Immature natural killer cell (primary cell): ENCODE measurements at regions not wholly inside any gene's neighbourhood (a gene's known extent, or its start where the extent isn't known, plus 50 kb on each side); places are given as distances from the start of the nearest gene placed in this dataset.

Source experiments
- DNase-seq, 3 donors: peaks; one replicate each; pipeline ENCODE4 v3.0.0; 2022; ENCODE audit warnings: mixed read lengths in 1 of 3
- H3K27ac Mint-ChIP-seq, 6 donors: one replicate each; pipeline ENCODE4 v1.8.0; 2020; ENCODE audit warnings: mixed read lengths in 6 of 6, mild to moderate bottlenecking in 5 of 6, inconsistent platforms in 4 of 6, moderate library complexity in 3 of 6
- H3K27me3 Mint-ChIP-seq, 3 donors: one replicate each; pipeline ENCODE4 v1.8.0; 2020 to 2021; ENCODE audit warnings: low read depth in 3 of 3, mild to moderate bottlenecking in 3 of 3, mixed read lengths in 3 of 3, moderate library complexity in 3 of 3, inconsistent platforms in 1 of 3
- H3K36me3 Mint-ChIP-seq, 3 donors: one replicate each; pipeline ENCODE4 v1.8.0; 2020; ENCODE audit warnings: mixed read lengths in 3 of 3, inconsistent platforms in 2 of 3, mild to moderate bottlenecking in 2 of 3
- H3K4me1 Mint-ChIP-seq, 2 donors: one replicate each; pipeline ENCODE4 v1.8.0; 2020; ENCODE audit warnings: inconsistent platforms in 2 of 2, mild to moderate bottlenecking in 2 of 2, mixed read lengths in 2 of 2, moderate library complexity in 1 of 2
- H3K4me3 Mint-ChIP-seq, 5 donors: one replicate each; pipeline ENCODE4 v1.8.0; 2020; ENCODE audit warnings: mild to moderate bottlenecking in 5 of 5, mixed read lengths in 5 of 5, inconsistent platforms in 3 of 5, moderate library complexity in 3 of 5
- H3K9me3 Mint-ChIP-seq, 6 donors: one replicate each; pipeline ENCODE4 v1.8.0; 2020; ENCODE audit warnings: mild to moderate bottlenecking in 6 of 6, mixed read lengths in 6 of 6, inconsistent platforms in 4 of 6, moderate library complexity in 3 of 6

GRCh38 chr6:164130585-164130984 is 716.1 kb downstream of the QKI start:
- H3K9me3 Mint-ChIP-seq, result no peaks in the 10 kb centered on the region
- H3K36me3 Mint-ChIP-seq, result no peaks in the 10 kb centered on the region

GRCh38 chr6:164130151-164130550 is 715.6 kb downstream of the QKI start:
- no peaks in the 10 kb centered on the region for H3K9me3 Mint-ChIP-seq
- H3K36me3 Mint-ChIP-seq, result no peaks in the 10 kb centered on the region
- no peak overlapping the region for H3K4me3 Mint-ChIP-seq
- no peak for DNase-seq
- no peak overlapping the region for H3K27ac Mint-ChIP-seq
- H3K4me1 Mint-ChIP-seq, result no peaks in the 10 kb centered on the region
- H3K27me3 Mint-ChIP-seq, result peaks cover 2 to 11% (median 4%) of the 10 kb centered on the region in 3 donors

More at GRCh38 chr6:164130585-164130984, 716.1 kb downstream of the QKI start:
- DNase-seq, result no peak
- Mint-ChIP-seq H3K4me3 (no peak overlapping the region), H3K27ac (no peak overlapping the region), H3K27me3 (peaks cover 2 to 9% (median 2%) of the 10 kb centered on the region in 3 donors), H3K4me1 (no peaks in the 10 kb centered on the region)

GRCh38 chr6:164129218-164129617 is 714.7 kb downstream of the QKI start:
- Mint-ChIP-seq H3K27ac (no peak overlapping the region), H3K36me3 (no peaks in the 10 kb centered on the region), H3K27me3 (peaks cover 2 to 17% (median 8%) of the 10 kb centered on the region in 3 donors), H3K9me3 (no peaks in the 10 kb centered on the region), H3K4me3 (no peak overlapping the region), H3K4me1 (no peaks in the 10 kb centered on the region)
- no peak for DNase-seq

GRCh38 chr6:164128101-164128500 is 713.6 kb downstream of the QKI start:
- Mint-ChIP-seq H3K36me3 (no peaks in the 10 kb centered on the region), H3K4me3 (no peak overlapping the region), H3K4me1 (no peaks in the 10 kb centered on the region), H3K27ac (no peak overlapping the region), H3K9me3 (no peaks in the 10 kb centered on the region), H3K27me3 (peaks cover 2 to 18% (median 8%) of the 10 kb centered on the region in 3 donors)
- no peak for DNase-seq

GRCh38 chr6:164124986-164125385 is 710.5 kb downstream of the QKI start:
- DNase-seq, result no peak
- Mint-ChIP-seq H3K4me3 (no peak overlapping the region), H3K36me3 (no peaks in the 10 kb centered on the region), H3K9me3 (peaks cover 0 to 4% (median 0%) of the 10 kb centered on the region in 6 donors), H3K27ac (no peak overlapping the region), H3K4me1 (no peaks in the 10 kb centered on the region), H3K27me3 (peaks cover 2 to 17% (median 8%) of the 10 kb centered on the region in 3 donors)

- Mint-ChIP-seq H3K27ac (no peak overlapping the region), H3K27me3 (peaks cover 2 to 20% (median 8%) of the 10 kb centered on the region in 3 donors), H3K4me1 (no peaks in the 10 kb centered on the region), H3K4me3 (no peak overlapping the region), H3K36me3 (no peaks in the 10 kb centered on the region), H3K9me3 (peaks cover 0 to 4% (median 0%) of the 10 kb centered on the region in 6 donors)
- no peak for DNase-seq
Observed at GRCh38 chr6:164124473-164124872, 710.0 kb downstream of the QKI start.

- DNase-seq, result no peak
- no peaks in the 10 kb centered on the region for H3K36me3 Mint-ChIP-seq
Observed at GRCh38 chr6:164122109-164122508, 707.6 kb downstream of the QKI start.

GRCh38 chr6:164121527-164121926 is 707.0 kb downstream of the QKI start:
- no peaks in the 10 kb centered on the region for H3K36me3 Mint-ChIP-seq
- no peak overlapping the region for H3K27ac Mint-ChIP-seq
- H3K4me3 Mint-ChIP-seq, result no peak overlapping the region
- H3K27me3 Mint-ChIP-seq, result peaks cover 0 to 19% (median 7%) of the 10 kb centered on the region in 3 donors
- no peak for DNase-seq
- H3K9me3 Mint-ChIP-seq, result peaks cover 0 to 4% (median 0%) of the 10 kb centered on the region in 6 donors
- H3K4me1 Mint-ChIP-seq, result no peaks in the 10 kb centered on the region

More at GRCh38 chr6:164122109-164122508, 707.6 kb downstream of the QKI start:
- Mint-ChIP-seq H3K27ac (no peak overlapping the region), H3K4me1 (no peaks in the 10 kb centered on the region), H3K27me3 (peaks cover 0 to 19% (median 7%) of the 10 kb centered on the region in 3 donors), H3K4me3 (no peak overlapping the region), H3K9me3 (peaks cover 0 to 4% (median 0%) of the 10 kb centered on the region in 6 donors)

- Mint-ChIP-seq H3K27me3 (peaks cover 2 to 12% (median 5%) of the 10 kb centered on the region in 3 donors), H3K27ac (no peak overlapping the region), H3K36me3 (no peaks in the 10 kb centered on the region), H3K9me3 (no peaks in the 10 kb centered on the region), H3K4me3 (no peak overlapping the region), H3K4me1 (peaks cover 9 to 11% of the 10 kb centered on the region in 2 donors)
- DNase-seq, result no peak
Observed at GRCh38 chr6:164114651-164115050, 700.1 kb downstream of the QKI start.

- Mint-ChIP-seq H3K9me3 (no peaks in the 10 kb centered on the region), H3K27me3 (peaks cover 5 to 9% (median 7%) of the 10 kb centered on the region in 3 donors), H3K4me1 (peaks cover 15 to 17% of the 10 kb centered on the region in 2 donors), H3K27ac (no peak overlapping the region), H3K36me3 (no peaks in the 10 kb centered on the region), H3K4me3 (no peak overlapping the region)
- no peak for DNase-seq
Observed at GRCh38 chr6:164114051-164114450, 699.5 kb downstream of the QKI start.

GRCh38 chr6:164113637-164114036 is 699.1 kb downstream of the QKI start:
- H3K36me3 Mint-ChIP-seq, result no peaks in the 10 kb centered on the region
- DNase-seq, result no peak
- H3K4me1 Mint-ChIP-seq, result peaks cover 19 to 21% of the 10 kb centered on the region in 2 donors
- H3K27me3 Mint-ChIP-seq, result peaks cover 5 to 13% (median 11%) of the 10 kb centered on the region in 3 donors
- H3K9me3 Mint-ChIP-seq, result no peaks in the 10 kb centered on the region
- H3K4me3 Mint-ChIP-seq, result no peak overlapping the region
- H3K27ac Mint-ChIP-seq, result no peak overlapping the region

GRCh38 chr6:164109770-164110140 is 695.2 kb downstream of the QKI start:
- Mint-ChIP-seq H3K9me3 (no peaks in the 10 kb centered on the region), H3K36me3 (no peaks in the 10 kb centered on the region), H3K27me3 (peaks cover 5 to 12% (median 10%) of the 10 kb centered on the region in 3 donors), H3K27ac (no peak overlapping the region), H3K4me1 (peaks cover 26 to 28% of the 10 kb centered on the region in 2 donors), H3K4me3 (peak overlapping the region; percentile 56 to 78 (median 71))
- DNase-seq, result peak in 2 of 3 donors; percentile 20 to 29

- no peaks in the 10 kb centered on the region for H3K9me3 Mint-ChIP-seq
- DNase-seq, result peak; percentile 69 to 71 (median 70)
- peaks cover 26 to 28% of the 10 kb centered on the region in 2 donors for H3K4me1 Mint-ChIP-seq
- H3K36me3 Mint-ChIP-seq, result no peaks in the 10 kb centered on the region
- H3K27me3 Mint-ChIP-seq, result peaks cover 5 to 12% (median 10%) of the 10 kb centered on the region in 3 donors
- H3K27ac Mint-ChIP-seq, result peak overlapping the region in 3 of 6 donors; percentile 25 to 85 (median 69)
- peak overlapping the region; percentile 56 to 78 (median 71) for H3K4me3 Mint-ChIP-seq
Observed at GRCh38 chr6:164108869-164109769, 694.6 kb downstream of the QKI start.

- peaks cover 5 to 12% (median 10%) of the 10 kb centered on the region in 3 donors for H3K27me3 Mint-ChIP-seq
- peaks cover 26 to 28% of the 10 kb centered on the region in 2 donors for H3K4me1 Mint-ChIP-seq
- peak overlapping the region in 4 of 5 donors; percentile 42 to 78 (median 57) for H3K4me3 Mint-ChIP-seq
- peak overlapping the region in 3 of 6 donors; percentile 25 to 69 (median 59) for H3K27ac Mint-ChIP-seq
- H3K9me3 Mint-ChIP-seq, result no peaks in the 10 kb centered on the region
- DNase-seq, result no peak
- H3K36me3 Mint-ChIP-seq, result no peaks in the 10 kb centered on the region
Observed at GRCh38 chr6:164108092-164108491, 693.6 kb downstream of the QKI start.
